PFSK-1 (cell line): ENCODE measurements at regions not wholly inside any gene's neighbourhood (a gene's known extent, or its start where the extent isn't known, plus 50 kb on each side); places are given as distances from the start of the nearest gene placed in this dataset.

Source experiments
- POLR2AphosphoS5 ChIP-seq: IDR thresholded peaks from 2 replicates; pipeline ENCODE4 v1.6.1; 2012; ENCODE audit warnings: low read depth, mild to moderate bottlenecking, control low read depth, low read length, moderate library complexity
- REST ChIP-seq, 2 experiments: IDR thresholded peaks; 2 replicates each; pipeline versions ENCODE4 v1.6.1 to v1.8.0; 2011 to 2012; ENCODE audit warnings: low read depth in 2 of 2, low read length in 2 of 2, control low read depth in 1 of 2, inconsistent platforms in 1 of 2, mild to moderate bottlenecking in 1 of 2, moderate library complexity in 1 of 2; ENCODE audit not compliant: insufficient read depth in 1 of 2
- TAF1 ChIP-seq: IDR thresholded peaks from 2 replicates; pipeline ENCODE4 v1.6.1; 2012; ENCODE audit warnings: low read length, control low read depth, borderline replicate concordance; ENCODE audit not compliant: insufficient read depth

- TF ChIP-seq REST (IDR thresholded peaks at IDR 0.05; ENCODE audit: insufficient read depth in 1 of 2, low read depth in 2 of 2, low read length in 2 of 2) (no peak), POLR2AphosphoS5 (no peak), TAF1 (no peak)
Measured at GRCh38 chr4:120447774-120448173, 381.1 kb upstream of the MAD2L1 start.
